GM18868 (cell line): ENCODE measurements at regions not wholly inside any gene's neighbourhood (a gene's known extent, or its start where the extent isn't known, plus 50 kb on each side); places are given as distances from the start of the nearest gene placed in this dataset.

Source experiments
- ATAC-seq: cut with Tn5 transposase; IDR thresholded peaks from one replicate; pipeline ENCODE4 v1.9.1; 2021; ENCODE audit warnings: mild to moderate bottlenecking, moderate library complexity; ENCODE audit not compliant: unreplicated experiment

DNA sequence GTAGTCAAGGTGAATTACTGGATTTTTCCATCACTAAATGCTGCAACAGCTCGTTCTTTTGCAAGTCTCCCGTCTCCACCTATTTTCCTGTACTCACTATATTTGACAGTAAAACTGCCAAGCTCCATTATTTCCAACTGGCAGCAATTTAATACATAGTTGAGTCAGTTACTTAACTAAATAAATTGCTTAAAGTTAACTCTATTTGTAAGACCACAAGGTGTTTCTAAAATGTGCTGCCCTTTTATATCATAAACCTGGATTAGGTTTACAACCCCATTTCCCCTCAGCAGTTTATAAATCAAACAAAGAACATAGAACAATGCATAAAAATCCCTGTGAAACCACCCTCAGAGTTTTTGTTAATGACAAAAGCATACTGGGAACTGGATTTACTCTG, 211.4 kb upstream of the DPH6 start:
- ATAC-seq: no peak

DNA sequence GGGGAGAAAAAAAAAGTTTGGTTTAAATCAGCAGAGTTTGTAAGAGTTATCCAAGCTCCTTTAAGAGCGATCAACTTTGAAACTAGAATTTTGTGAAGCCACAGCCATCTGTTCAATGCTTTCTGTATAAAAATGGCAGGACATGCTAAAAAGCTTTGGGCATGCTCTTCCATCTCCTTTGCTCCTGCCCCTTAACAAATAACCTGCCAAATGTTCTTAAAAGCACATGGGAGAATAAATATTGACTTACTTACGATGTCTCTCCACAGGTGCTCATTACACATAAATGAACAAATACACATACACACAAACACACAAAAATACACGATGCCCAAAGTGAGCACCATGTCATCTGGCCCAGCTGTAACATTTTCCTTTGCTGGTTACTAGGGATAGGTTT, 211.8 kb upstream of the DPH6 start:
- no peak for ATAC-seq

DNA sequence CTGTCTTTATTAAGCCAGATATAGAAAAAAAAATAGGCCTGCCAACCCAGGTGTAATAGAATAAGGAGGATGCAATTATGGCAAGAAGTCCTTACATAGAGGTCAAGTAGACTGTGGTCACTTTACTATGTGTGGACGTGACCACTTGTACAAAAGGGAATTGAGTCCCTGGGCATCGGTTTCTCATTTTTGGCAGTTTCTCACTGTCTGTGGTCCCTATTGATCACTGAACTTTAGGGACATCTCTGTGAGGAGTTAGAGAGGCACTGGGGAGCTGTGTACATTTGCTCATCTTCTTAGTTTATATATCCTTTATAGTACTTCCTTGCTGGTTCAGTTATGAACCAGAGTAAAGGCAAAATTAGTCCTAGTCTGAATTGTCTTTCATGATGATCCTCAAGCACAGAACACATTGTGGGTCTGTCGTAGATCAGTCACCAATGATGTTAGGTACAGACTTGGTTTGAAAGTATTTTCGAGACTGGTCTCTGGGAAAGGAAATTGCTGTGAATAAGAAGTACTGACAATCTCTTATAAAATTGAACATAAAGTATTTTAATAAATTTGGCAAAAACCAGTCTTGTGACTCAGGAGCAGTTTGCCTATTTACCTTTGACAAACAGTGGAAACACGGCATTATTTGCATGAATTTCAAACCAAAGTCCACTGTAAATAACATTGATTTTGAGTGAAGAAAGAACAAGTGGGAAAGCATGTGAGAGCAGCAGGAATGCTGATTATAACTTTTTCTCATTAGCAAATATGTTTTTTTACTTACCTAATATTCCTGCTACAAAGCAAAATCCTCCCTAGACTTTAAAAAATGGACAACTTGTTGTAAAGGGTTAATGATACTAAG, 218.9 kb upstream of the DPH6 start:
- no peak for ATAC-seq

DNA sequence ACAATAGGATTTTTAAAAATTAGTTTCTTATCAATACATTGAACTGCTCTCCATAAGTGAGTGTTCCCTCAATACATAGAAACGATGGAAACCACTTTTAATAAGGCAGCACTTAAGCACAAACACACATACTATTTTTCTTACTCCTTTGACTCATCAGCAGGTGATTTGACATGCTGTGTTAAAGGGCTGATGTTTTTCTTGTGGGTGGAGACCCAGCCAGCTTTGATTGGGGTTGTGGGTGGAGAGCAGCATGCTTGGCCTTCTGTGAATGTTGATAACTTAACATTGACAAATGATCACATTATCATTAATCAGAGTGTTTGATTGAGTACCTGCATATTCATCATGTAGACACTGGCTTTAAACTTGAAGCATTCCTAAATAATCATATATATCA, 223.0 kb upstream of the DPH6 start:
- no peak for ATAC-seq

DNA sequence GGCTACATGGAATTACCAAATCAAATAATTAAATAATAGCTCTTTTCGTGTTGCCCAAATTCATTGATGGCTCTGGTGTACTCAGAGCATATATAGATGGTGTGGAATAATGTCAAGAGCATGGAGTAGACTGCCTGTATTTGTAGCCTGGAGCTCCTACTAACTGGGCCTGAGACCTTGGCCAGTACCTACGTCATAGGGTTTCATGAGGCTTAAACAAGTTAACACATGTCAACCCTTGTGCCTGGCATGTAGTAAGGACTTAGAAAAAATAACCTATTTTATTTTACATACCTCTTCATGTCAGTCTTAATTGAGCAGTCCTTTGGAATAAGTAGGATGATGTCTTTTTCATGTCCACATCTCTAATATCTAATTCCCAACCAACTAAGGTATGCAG, 223.7 kb upstream of the DPH6 start:
- no peak for ATAC-seq

- no peak for ATAC-seq
Observed at GRCh38 chr15:35771746-35772442, 225.9 kb upstream of the DPH6 start.

DNA sequence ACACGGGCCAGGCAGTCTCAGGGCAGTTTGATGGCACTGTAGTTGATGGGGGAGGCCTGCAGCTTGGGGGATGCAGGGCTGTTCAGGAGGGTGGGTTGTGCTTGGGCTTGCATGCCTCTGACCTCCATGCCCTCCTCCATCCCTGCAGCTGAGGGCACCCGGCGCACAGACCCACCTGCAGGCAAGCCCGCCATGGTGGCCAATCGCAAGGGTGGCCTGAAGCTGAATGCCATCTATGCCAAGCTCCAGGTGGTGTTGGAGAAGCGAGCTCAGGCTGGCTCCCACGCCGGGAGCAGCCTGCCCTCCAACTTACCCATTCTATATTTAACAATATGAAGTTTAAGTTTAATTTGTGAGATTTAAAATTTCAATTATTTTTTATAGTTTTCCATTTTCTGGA, 228.7 kb upstream of the DPH6 start:
- no peak for ATAC-seq

DNA sequence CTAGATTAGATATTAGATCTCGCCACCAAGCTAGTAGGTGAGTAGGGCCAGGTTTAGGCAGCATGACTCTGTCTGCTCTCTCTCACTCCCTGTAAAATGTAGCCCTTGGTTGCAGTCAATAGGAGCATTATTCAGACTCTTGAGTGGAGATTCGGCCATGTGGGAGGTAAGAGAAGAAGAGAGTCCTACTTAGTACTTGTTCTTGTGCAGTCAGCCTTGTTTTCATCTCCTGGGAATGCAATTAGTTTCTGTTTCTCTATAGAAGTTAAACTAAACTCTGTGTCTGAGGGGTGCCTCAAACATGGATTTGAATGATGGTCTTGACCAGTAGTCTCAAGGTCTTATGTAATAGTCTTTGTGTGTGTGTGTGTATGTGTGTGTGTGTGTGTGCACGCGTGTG, 229.5 kb upstream of the DPH6 start:
- ATAC-seq: no peak

- ATAC-seq: no peak
Observed at GRCh38 chr15:35777061-35777460, 231.1 kb upstream of the DPH6 start.

DNA sequence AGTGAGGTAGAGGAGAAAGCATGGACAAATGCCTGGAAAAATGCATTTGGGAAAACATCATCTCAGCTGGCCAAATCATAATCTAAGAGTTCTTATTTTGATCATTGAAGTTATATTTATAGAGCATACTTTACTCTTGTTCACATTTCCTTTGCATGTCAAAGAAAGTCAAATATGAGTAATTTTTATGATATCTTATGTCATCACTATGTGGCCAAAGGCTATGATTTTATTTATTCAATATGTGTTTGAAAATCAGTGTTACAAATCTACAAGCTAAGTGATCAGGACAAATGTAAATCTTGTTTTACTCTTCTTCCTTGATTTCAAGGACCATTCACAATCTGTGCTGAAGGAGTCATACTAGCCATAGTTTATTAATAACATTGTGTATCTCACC, 237.2 kb upstream of the DPH6 start:
- ATAC-seq: no peak

- no peak for ATAC-seq
Observed at GRCh38 chr15:35784745-35785144, 238.8 kb upstream of the DPH6 start.

- ATAC-seq: no peak
Observed at GRCh38 chr15:35810007-35810406, 264.0 kb upstream of the DPH6 start.

DNA sequence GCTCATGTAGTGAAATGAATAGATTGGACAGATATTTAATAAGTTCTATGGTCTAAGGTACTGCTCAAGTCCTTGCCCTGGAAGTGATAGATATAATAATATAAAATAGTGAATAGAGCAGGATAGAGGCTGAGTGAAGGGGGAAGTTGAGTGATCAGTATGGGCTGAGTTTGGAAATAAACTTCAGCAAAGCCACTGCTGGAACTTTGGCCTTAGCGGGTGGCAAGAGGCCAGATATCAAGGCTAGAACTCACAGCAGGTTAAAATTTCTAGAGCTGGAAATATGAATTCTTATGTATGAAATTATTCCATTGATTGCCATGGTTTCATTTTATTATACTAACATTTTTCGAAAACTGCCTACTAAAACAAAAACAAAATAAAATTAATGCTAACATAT, 267.6 kb upstream of the DPH6 start:
- ATAC-seq: no peak

GRCh38 chr15:35818846-35819245, 272.9 kb upstream of the DPH6 start:
- ATAC-seq: no peak

DNA sequence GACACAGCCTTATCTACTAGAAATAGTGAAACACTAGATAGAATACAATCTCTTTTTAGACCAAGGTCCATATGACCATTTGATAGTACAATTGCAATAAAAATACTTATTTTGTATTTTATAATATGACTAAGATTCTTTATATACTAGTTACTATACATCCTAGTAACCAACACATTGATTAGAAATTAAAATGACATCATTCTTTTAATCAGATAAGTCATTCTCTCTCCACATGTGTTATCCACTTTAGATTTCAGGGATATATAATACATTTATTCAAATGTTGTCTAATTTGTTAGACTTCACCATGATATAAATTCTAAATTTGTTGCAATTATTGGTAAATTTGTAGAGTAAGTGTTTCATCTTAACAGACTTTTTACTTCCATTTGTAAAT, 276.2 kb upstream of the DPH6 start:
- no peak for ATAC-seq

- ATAC-seq: no peak
Observed at GRCh38 chr15:35827141-35827540, 281.2 kb upstream of the DPH6 start.

- no peak for ATAC-seq
Observed at GRCh38 chr15:35827911-35828310, 281.9 kb upstream of the DPH6 start.

DNA sequence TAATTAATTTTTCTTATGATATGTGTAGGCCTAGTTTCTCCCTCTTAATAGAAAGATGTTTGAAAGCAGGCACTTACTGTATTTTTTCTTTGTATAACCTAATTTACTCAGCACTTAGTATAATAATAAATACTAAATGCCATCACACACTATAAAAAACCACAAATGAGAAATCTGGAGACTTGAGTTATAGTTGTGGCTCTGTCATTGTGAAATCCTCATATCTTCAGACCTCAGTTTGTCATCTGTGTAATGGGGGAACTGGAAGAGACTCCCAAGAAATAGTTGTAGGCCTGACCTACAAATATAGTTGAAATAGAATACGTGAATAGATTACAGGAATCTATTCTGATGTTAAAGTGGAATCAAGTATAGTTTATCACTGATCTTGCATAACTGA, 287.6 kb upstream of the DPH6 start:
- no peak for ATAC-seq

- no peak for ATAC-seq
Observed at GRCh38 chr15:35834216-35834830, 288.4 kb upstream of the DPH6 start.

DNA sequence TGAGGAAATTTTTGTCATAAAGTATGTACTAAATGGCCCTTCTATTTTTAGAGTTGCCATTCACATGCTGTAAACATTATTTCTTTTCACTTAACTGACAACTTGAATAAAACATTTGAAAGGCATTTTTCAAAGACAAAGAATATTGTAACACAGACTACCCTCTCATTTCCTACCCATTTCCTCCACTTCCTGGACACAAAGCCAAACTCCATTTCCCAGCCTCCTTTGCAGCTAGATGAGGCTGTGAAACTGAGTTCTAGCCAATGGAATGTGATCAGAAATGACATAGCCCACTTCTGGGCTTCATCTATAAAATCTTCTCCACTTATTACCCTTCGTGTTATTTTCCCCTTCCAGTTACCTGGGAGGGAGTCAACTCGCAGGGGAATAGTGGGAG, 288.9 kb upstream of the DPH6 start:
- no peak for ATAC-seq

DNA sequence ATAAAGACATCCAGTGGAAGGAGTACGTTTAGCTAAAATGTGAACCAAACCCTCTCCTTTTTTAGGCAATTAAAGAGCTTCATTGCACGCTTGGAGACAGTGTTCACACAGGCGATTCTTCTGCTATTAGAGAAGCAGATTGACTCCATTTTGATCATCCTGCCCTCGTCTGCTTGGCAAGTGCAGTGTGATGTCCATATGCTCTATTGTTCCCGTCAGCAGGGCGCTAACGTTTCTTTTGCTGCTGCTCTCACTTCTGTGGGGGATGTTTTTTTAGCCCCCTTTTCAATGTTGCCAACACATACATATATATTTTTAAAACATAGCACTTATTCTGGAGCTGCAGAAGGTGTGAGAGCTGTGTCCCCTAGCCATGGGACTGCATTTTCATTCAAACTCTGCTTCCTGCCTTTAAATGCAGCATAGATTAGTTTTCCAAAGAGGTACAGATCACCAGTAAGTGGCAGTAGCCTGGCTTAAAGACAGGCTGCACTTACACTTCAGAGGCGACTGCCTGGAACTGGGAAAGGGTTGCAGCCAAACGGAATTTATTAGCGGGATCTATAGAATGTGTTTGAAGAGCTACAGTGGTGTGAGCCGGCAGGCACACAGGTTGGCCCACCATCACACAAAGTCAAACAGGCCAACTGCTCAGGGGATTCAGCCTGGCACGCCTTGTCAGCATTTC, 292.6 kb upstream of the DPH6 start:
- ATAC-seq: no peak

DNA sequence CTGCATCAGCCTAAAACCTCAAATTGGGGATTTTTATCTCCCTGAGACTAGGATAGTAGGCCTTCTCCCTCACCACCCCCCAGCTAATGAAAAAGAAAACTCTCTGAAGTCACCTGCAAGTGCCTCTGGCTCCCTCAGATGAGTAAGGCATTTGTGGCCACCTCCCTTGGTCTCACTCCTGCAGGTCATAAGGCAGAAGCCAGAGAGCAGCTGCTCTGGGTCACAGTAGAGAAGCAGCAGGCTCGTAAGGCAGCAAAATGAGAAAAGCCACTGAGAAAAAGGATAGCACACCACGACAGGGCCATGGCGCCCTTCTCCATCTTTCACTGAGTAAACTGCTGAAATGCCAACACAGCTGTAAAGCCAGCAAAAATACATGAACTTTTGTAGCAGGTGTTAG, 296.7 kb upstream of the DPH6 start:
- no peak for ATAC-seq
